A549 (cell line): ENCODE measurements at regions not wholly inside any gene's neighbourhood (a gene's known extent, or its start where the extent isn't known, plus 50 kb on each side); places are given as distances from the start of the nearest gene placed in this dataset.

ENCODE experiments used
- CTCF ChIP-seq: fragments of >200 bp; sonication (Bioruptor Twin); formaldehyde crosslinking; IDR thresholded peaks from 3 replicates; pipeline ENCODE4 v1.5.1; 2016
- EP300 ChIP-seq, 2 experiments: fragments of >200 bp; sonication (Bioruptor Twin); formaldehyde crosslinking; IDR thresholded peaks; 2 replicates in 1 of 2; 3 replicates in 1 of 2; pipeline ENCODE4 v1.6.1; 2016 to 2017
- FOSL2 ChIP-seq, 2 experiments: fragments of 450-650 bp in 1 of 2; fragments of >200 bp in 1 of 2; sonication (Bioruptor Twin) in 1 of 2; formaldehyde crosslinking; IDR thresholded peaks; 2 replicates each; pipeline versions ENCODE4 v1.5.0 to v1.6.1; 2016 to 2020; ENCODE audit warnings: mild to moderate bottlenecking in 1 of 2, moderate library complexity in 1 of 2
- JUNB ChIP-seq: fragments of >200 bp; sonication (Bioruptor Twin); formaldehyde crosslinking; IDR thresholded peaks from 2 replicates; pipeline ENCODE4 v1.6.1; 2016
- KDM1A ChIP-seq: fragments of 200-600 bp; sonication (generic); IDR thresholded peaks from 2 replicates; pipeline ENCODE4 v1.6.1; 2016; ENCODE audit warnings: low read depth, mild to moderate bottlenecking
- POLR2A ChIP-seq: IDR thresholded peaks from 2 replicates; pipeline ENCODE4 v1.6.1; 2012; ENCODE audit warnings: mild to moderate bottlenecking, low read length
- REST ChIP-seq: fragments of 200-600 bp; sonication (generic); IDR thresholded peaks from 2 replicates; pipeline ENCODE4 v1.6.1; 2016; ENCODE audit warnings: antibody characterized with exemption, mild to moderate bottlenecking, moderate library complexity
- SREBF2 ChIP-seq: fragments of 450-650 bp; IDR thresholded peaks from 2 replicates; pipeline ENCODE4 v1.6.1; 2014; ENCODE audit warnings: mild to moderate bottlenecking, moderate library complexity
- USF2 ChIP-seq: fragments of 450-650 bp; IDR thresholded peaks from 2 replicates; pipeline ENCODE4 v1.6.1; 2014; ENCODE audit warnings: antibody characterized with exemption

- TF ChIP-seq FOSL2 (IDR thresholded peaks at IDR 0.05) (no peak), FOSL2 (CRISPR knock-in tag; IDR thresholded peaks at IDR 0.05) (no peak), CTCF (no peak), EP300 (IDR thresholded peaks at IDR 0.05) (no peak), KDM1A (no peak), POLR2A (no peak), JUNB (no peak), USF2 (no peak), REST (no peak), SREBF2 (no peak)
These were observed 408.5 kb downstream of the DLEU7 start for GRCh38 chr13:50435011-50435410.
